ENCODE measurements at regions not wholly inside any gene's neighbourhood (a gene's known extent, or its start where the extent isn't known, plus 50 kb on each side); places are given as distances from the start of the nearest gene placed in this dataset.

- Histone ChIP-seq H3K36me3 (no peaks in the 10 kb centered on the region), H3K9me3 (no peaks in the 10 kb centered on the region), H3K4me1 (no peaks in the 10 kb centered on the region), H3K27me3 (no peaks in the 10 kb centered on the region), H3K4me3 (no peak overlapping the region), H3K27ac (no peak overlapping the region)
- intact Hi-C loops (cut with DNase I; ENCODE audit: low total_unique reads): no loop called here
- WGBS, 5 donors: 86 to 92% (median 88%) methylated on average over 4 of the region's 4 CpGs
- DNase-seq: no peak
- TF ChIP-seq CTCF (IDR thresholded peaks at IDR 0.05) (no peak), POLR2AphosphoS5 (IDR thresholded peaks at IDR 0.05) (no peak), POLR2A (IDR thresholded peaks at IDR 0.05) (no peak), EP300 (IDR thresholded peaks at IDR 0.05) (no peak)
Observed at GRCh38 chr6:6832439-6832838, 243.9 kb downstream of the LY86 start.

- H3K27me3 ChIP-seq: no peaks in the 10 kb centered on the region
- H3K27ac ChIP-seq: no peak overlapping the region
- no peaks in the 10 kb centered on the region for H3K9me3 ChIP-seq
- H3K4me1 ChIP-seq: no peaks in the 10 kb centered on the region
- H3K4me3 ChIP-seq: no peak overlapping the region
- no peak for TF ChIP-seq POLR2AphosphoS5 (IDR thresholded peaks at IDR 0.05)
- no peak for TF ChIP-seq POLR2A (IDR thresholded peaks at IDR 0.05)
- TF ChIP-seq CTCF (IDR thresholded peaks at IDR 0.05): no peak
- TF ChIP-seq EP300 (IDR thresholded peaks at IDR 0.05): no peak
- no peak for DNase-seq
- intact Hi-C loops (cut with DNase I; ENCODE audit: low total_unique reads): no loop called here
- H3K36me3 ChIP-seq: no peaks in the 10 kb centered on the region
- WGBS, 5 donors: 40 to 50% (median 43%) methylated on average over 16 of the region's 16 CpGs
Observed at GRCh38 chr6:6834356-6835222, 246.1 kb downstream of the LY86 start.

- Histone ChIP-seq H3K27ac (no peak overlapping the region), H3K9me3 (no peaks in the 10 kb centered on the region), H3K27me3 (no peaks in the 10 kb centered on the region), H3K4me3 (no peak overlapping the region), H3K4me1 (no peaks in the 10 kb centered on the region), H3K36me3 (no peaks in the 10 kb centered on the region)
- TF ChIP-seq POLR2A (IDR thresholded peaks at IDR 0.05) (no peak), EP300 (IDR thresholded peaks at IDR 0.05) (no peak), POLR2AphosphoS5 (IDR thresholded peaks at IDR 0.05) (no peak), CTCF (IDR thresholded peaks at IDR 0.05) (no peak)
- DNase-seq: no peak
- intact Hi-C loops (cut with DNase I; ENCODE audit: low total_unique reads): no loop called here
- 46 to 79% (median 64%) methylated on average over 1 of the region's 1 CpG for WGBS, 5 donors
Observed at GRCh38 chr6:6835223-6835503, 246.6 kb downstream of the LY86 start.

GRCh38 chr6:6836609-6837406 is 248.3 kb downstream of the LY86 start:
- intact Hi-C loops (cut with DNase I; ENCODE audit: low total_unique reads): no loop called here
- DNase-seq: no peak
- Histone ChIP-seq H3K4me1 (no peaks in the 10 kb centered on the region), H3K27ac (no peak overlapping the region), H3K36me3 (no peaks in the 10 kb centered on the region), H3K27me3 (no peaks in the 10 kb centered on the region), H3K9me3 (no peaks in the 10 kb centered on the region), H3K4me3 (no peak overlapping the region)
- TF ChIP-seq CTCF (IDR thresholded peaks at IDR 0.05) (no peak), EP300 (IDR thresholded peaks at IDR 0.05) (no peak), POLR2A (IDR thresholded peaks at IDR 0.05) (no peak), POLR2AphosphoS5 (IDR thresholded peaks at IDR 0.05) (no peak)
- WGBS, 5 donors: 71 to 85% (median 79%) methylated on average over 3 of the region's 3 CpGs

All from stomach (tissue), 8 donors.